Stimulated activated CD4-positive, alpha-beta T cell treated with anti-CD3 and anti-CD28 coated beads, Interleukin-2, amount 100 ng/mL, for 4 hours (primary cell): ENCODE measurements at regions not wholly inside any gene's neighbourhood (a gene's known extent, or its start where the extent isn't known, plus 50 kb on each side); places are given as distances from the start of the nearest gene placed in this dataset.

ENCODE experiments used
- DNase-seq: peaks from one replicate; pipeline ENCODE4 v3.0.0-alpha.2; 2020; ENCODE audit warnings: low read depth

GRCh38 chr6:2535506-2535905, 215.2 kb downstream of the MYLK4 start:
- DNase-seq: no peak

- DNase-seq: no peak
These were observed 216.2 kb downstream of the MYLK4 start for GRCh38 chr6:2534406-2535042.

GRCh38 chr6:2531426-2532215, 219.1 kb downstream of the MYLK4 start:
- no peak for DNase-seq

- no peak for DNase-seq
These were observed 221.5 kb downstream of the MYLK4 start for GRCh38 chr6:2529211-2529719.

GRCh38 chr6:2528156-2528555, 222.6 kb downstream of the MYLK4 start:
- no peak for DNase-seq

- no peak for DNase-seq
These were observed 224.0 kb downstream of the MYLK4 start for GRCh38 chr6:2526766-2527165.

GRCh38 chr6:2524090-2524489, 226.6 kb downstream of the MYLK4 start:
- no peak for DNase-seq

- no peak for DNase-seq
These were observed 227.7 kb downstream of the MYLK4 start for GRCh38 chr6:2523061-2523460.

- no peak for DNase-seq
These were observed 228.2 kb downstream of the MYLK4 start for GRCh38 chr6:2522521-2522920.

- no peak for DNase-seq
These were observed 232.8 kb downstream of the MYLK4 start for GRCh38 chr6:2517855-2518473.

- DNase-seq: no peak
These were observed 233.3 kb downstream of the MYLK4 start for GRCh38 chr6:2517401-2517800.

- DNase-seq: no peak
These were observed 234.7 kb downstream of the MYLK4 start for GRCh38 chr6:2516059-2516458.

GRCh38 chr6:2514965-2515543, 235.7 kb downstream of the MYLK4 start:
- no peak for DNase-seq

GRCh38 chr6:2512802-2513201, 237.9 kb downstream of the MYLK4 start:
- DNase-seq: no peak

GRCh38 chr6:2510316-2510715, 240.4 kb downstream of the MYLK4 start:
- DNase-seq: no peak

GRCh38 chr6:2509711-2510110, 241.0 kb downstream of the MYLK4 start:
- DNase-seq: no peak

- DNase-seq: no peak
These were observed 242.7 kb downstream of the MYLK4 start for GRCh38 chr6:2508071-2508470.

- DNase-seq: no peak
These were observed 243.1 kb downstream of the MYLK4 start for GRCh38 chr6:2507521-2508037.

GRCh38 chr6:2507016-2507415, 243.7 kb downstream of the MYLK4 start:
- no peak for DNase-seq

- no peak for DNase-seq
These were observed 245.1 kb downstream of the MYLK4 start for GRCh38 chr6:2505624-2506023.

- no peak for DNase-seq
These were observed 246.1 kb downstream of the MYLK4 start for GRCh38 chr6:2504495-2505064.

GRCh38 chr6:2503816-2504494, 246.8 kb downstream of the MYLK4 start:
- no peak for DNase-seq
